NCI-H128 (cell line): ENCODE measurements at regions not wholly inside any gene's neighbourhood (a gene's known extent, or its start where the extent isn't known, plus 50 kb on each side); places are given as distances from the start of the nearest gene placed in this dataset.

Source experiments
- DNase-seq: peaks from one replicate; lab custom pipeline; 2025; ENCODE audit not compliant: unreplicated experiment; lab: John Stamatoyannopoulos, UW

GRCh38 chr14:98871796-98872195 lies 400.2 kb downstream of the BCL11B start:
- DNase-seq: no peak

- DNase-seq: no peak
Measured at GRCh38 chr14:98877065-98877464, 394.9 kb downstream of the BCL11B start.

GRCh38 chr14:98878282-98878681 lies 393.7 kb downstream of the BCL11B start:
- no peak for DNase-seq

- no peak for DNase-seq
Measured at GRCh38 chr14:98886982-98887381, 385.0 kb downstream of the BCL11B start.

- DNase-seq: no peak
Measured at GRCh38 chr14:98888281-98888680, 383.7 kb downstream of the BCL11B start.

GRCh38 chr14:98888927-98889835 lies 382.8 kb downstream of the BCL11B start:
- no peak for DNase-seq

- DNase-seq: no peak
Measured at GRCh38 chr14:98889836-98890185, 382.2 kb downstream of the BCL11B start.

GRCh38 chr14:98890556-98891340 lies 381.2 kb downstream of the BCL11B start:
- DNase-seq: no peak

GRCh38 chr14:98893675-98894074 lies 378.3 kb downstream of the BCL11B start:
- no peak for DNase-seq

- no peak for DNase-seq
Measured at GRCh38 chr14:98894600-98894999, 377.4 kb downstream of the BCL11B start.

- no peak for DNase-seq
Measured at GRCh38 chr14:98896449-98896848, 375.5 kb downstream of the BCL11B start.

GRCh38 chr14:98897605-98898309 lies 374.2 kb downstream of the BCL11B start:
- no peak for DNase-seq

- no peak for DNase-seq
Measured at GRCh38 chr14:98899441-98899840, 372.6 kb downstream of the BCL11B start.

GRCh38 chr14:98900236-98900635 lies 371.8 kb downstream of the BCL11B start:
- DNase-seq: no peak

- DNase-seq: no peak
Measured at GRCh38 chr14:98900798-98901197, 371.2 kb downstream of the BCL11B start.

- no peak for DNase-seq
Measured at GRCh38 chr14:98901511-98902205, 370.3 kb downstream of the BCL11B start.

- no peak for DNase-seq
Measured at GRCh38 chr14:98903371-98903770, 368.6 kb downstream of the BCL11B start.

- DNase-seq: no peak
Measured at GRCh38 chr14:98904677-98905076, 367.3 kb downstream of the BCL11B start.

GRCh38 chr14:98906123-98906995 lies 365.6 kb downstream of the BCL11B start:
- DNase-seq: no peak

- DNase-seq: no peak
Measured at GRCh38 chr14:98907271-98907670, 364.7 kb downstream of the BCL11B start.
